ENCODE measurements at regions not wholly inside any gene's neighbourhood (a gene's known extent, or its start where the extent isn't known, plus 50 kb on each side); places are given as distances from the start of the nearest gene placed in this dataset.
"Not testable (repeated sequence)": the region's sequence is repeated elsewhere in the genome, so short reads cannot be mapped to it uniquely, and the experiment has no call there.

- DNase-seq (ENCODE audit: low spot score): not testable (repeated sequence)
Measured at GRCh38 chr21:13812191-13812590, 202.6 kb downstream of the POTED start.

DNA sequence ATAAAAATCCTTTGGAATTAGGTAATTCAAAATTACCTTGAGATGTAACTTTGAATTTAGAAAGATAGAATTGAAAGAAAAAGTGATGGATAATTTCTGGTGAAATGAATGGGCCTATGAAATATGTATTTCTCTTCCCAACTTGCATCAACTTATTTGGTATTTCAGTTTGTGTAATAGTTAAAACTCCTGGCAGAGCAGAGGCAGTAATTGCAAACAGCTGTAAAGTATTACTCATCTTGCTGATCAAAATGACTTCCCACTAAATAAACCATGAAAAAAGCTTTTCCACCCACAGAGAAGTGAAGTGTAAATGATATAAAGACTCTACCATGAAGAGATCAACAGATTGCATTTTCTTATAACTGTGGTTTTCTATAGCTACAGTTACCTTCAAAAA is 201.0 kb downstream of the POTED start:
- not testable (repeated sequence) for DNase-seq (ENCODE audit: low spot score)

DNA sequence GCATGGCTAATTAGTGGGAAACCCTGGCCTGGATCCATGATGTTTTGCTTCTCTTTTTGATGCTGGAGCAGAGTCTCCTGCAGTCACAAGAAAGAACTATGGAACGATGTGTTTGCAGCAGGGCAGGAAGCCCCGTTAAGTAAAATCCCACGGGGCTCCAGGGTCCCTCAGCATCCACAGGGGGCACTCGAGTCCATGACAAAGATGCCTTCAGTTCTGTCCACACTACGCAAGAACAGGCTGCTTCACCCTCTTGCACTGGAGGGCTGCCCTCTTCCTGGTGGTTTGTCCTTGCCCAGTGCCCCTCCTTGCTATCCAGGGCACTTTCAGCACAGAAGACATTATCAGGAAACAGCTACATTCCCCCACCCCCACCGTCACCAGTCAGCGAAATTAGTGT is 196.9 kb downstream of the POTED start:
- DNase-seq (ENCODE audit: low spot score): not testable (repeated sequence)

DNA sequence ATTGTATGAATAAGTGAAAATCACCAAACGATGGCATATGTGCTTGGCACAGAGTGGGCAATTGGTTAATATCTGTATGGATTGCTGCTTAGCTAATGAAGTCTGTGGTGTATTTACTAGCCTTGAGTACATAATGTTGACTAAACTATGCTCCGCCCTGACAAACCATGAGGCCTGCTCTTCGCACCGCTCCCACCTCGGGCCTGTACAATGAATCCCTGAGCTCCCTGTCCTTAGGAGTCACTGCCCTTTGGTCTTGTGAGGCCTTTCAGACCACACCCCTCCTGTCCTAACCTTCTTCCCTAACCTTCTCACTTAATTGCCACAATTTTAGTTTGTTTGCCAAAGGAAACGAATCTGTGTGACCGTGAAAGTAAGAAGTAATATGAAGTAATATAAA is 193.2 kb downstream of the POTED start:
- DNase-seq (ENCODE audit: low spot score): not testable (repeated sequence)

Data from kidney capillary endothelial cell (primary cell).